Activated T-cell treated with anti-CD3 and anti-CD28 coated beads, Interleukin-2, amount 50 U/mL, for 4 hours (primary cell): ENCODE measurements at regions not wholly inside any gene's neighbourhood (a gene's known extent, or its start where the extent isn't known, plus 50 kb on each side); places are given as distances from the start of the nearest gene placed in this dataset.

ENCODE experiments used
- ATAC-seq, 2 donors: fragments of 200-7000 bp; cut with Tn5 transposase; one replicate each; pipeline ENCODE4 v1.10.0; 2021
- DNase-seq: peaks from one replicate; pipeline ENCODE4 v3.0.0-alpha.2; 2020
- H3K27me3 Mint-ChIP-seq: one replicate; pipeline ENCODE4 v1.8.0; 2021; ENCODE audit warnings: low read depth, mixed read lengths
- H3K36me3 Mint-ChIP-seq: one replicate; pipeline ENCODE4 v1.8.0; 2022; ENCODE audit warnings: mixed read lengths; ENCODE audit not compliant: insufficient read depth
- H3K4me1 Mint-ChIP-seq: one replicate; pipeline ENCODE4 v1.8.0; 2021; ENCODE audit warnings: low read depth, mixed read lengths
- H3K4me3 Mint-ChIP-seq: one replicate; pipeline ENCODE4 v1.8.0; 2021; ENCODE audit warnings: mild to moderate bottlenecking, moderate library complexity, mixed read lengths
- H3K9me3 Mint-ChIP-seq: one replicate; pipeline ENCODE4 v1.8.0; 2021; ENCODE audit warnings: mixed read lengths

DNA sequence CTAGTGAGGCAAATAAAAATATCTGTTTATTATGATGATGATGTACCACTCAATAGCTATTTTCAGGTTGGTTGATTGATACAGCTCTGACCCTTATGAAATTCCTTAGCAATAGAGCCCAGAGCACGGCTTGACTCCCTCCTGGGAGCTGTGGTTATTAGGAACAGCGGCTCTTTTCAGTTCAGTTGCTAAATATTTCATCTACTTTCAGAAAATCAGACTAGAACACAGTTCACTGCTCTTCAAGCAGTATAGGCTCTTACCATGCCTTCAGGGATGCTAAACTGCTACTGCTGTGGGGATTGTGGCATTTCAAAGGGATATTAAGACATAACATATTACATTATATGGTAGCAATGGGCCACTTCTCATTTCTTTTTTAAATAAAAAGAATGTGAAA, 218.8 kb downstream of the SNCA start:
- H3K36me3 Mint-ChIP-seq, result no peaks in the 10 kb centered on the region
- H3K4me1 Mint-ChIP-seq, result peaks cover 12% of the 10 kb centered on the region
- H3K27me3 Mint-ChIP-seq, result no peaks in the 10 kb centered on the region
- no peak overlapping the region for H3K4me3 Mint-ChIP-seq
- DNase-seq (no peak), ATAC-seq (no peak)
- no peaks in the 10 kb centered on the region for H3K9me3 Mint-ChIP-seq

DNA sequence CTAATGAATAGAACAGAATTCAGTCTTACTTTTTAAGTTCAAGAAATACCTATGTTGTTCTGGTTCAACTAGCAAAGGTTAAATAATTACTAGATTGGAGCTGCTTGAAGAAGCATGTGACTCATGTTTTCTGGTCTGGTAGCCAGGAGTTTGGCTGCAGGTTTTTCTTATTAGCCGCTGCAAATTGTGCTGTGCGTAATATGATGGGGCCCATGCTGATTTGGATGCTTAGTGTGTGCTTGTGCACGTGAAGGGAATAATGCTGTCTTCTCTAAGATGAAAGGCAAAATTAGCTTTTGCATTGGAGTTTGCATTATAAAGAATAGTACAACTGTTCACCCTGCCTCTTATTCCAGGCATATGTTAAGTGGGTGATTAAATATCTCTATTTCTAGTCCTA, 219.6 kb downstream of the SNCA start:
- no peaks in the 10 kb centered on the region for H3K9me3 Mint-ChIP-seq
- H3K4me3 Mint-ChIP-seq, result no peak overlapping the region
- no peak for DNase-seq
- ATAC-seq, result no peak
- no peaks in the 10 kb centered on the region for H3K27me3 Mint-ChIP-seq
- H3K36me3 Mint-ChIP-seq, result no peaks in the 10 kb centered on the region
- peaks cover 13% of the 10 kb centered on the region for H3K4me1 Mint-ChIP-seq

DNA sequence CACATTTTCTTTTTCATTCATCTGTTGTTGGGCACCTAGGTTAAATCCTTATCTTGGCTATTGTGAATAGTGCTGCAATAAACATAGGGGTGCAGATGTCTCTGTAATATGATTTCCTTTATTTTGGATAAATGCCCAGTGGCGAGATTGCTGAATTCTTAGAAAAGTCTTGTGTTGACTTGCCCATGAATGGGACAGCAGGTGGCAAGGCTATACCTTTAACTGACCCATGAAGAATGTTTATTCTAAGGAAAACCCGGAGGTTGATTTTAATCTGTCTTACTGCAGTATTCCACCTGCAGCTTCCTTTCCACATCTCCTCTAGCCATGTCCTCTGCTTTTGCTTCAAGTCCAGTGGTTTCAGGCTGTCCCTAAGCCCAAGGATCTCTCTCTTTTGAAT, 220.6 kb downstream of the SNCA start:
- ATAC-seq, result no peak
- no peak for DNase-seq
- H3K27me3 Mint-ChIP-seq, result no peaks in the 10 kb centered on the region
- H3K9me3 Mint-ChIP-seq, result no peaks in the 10 kb centered on the region
- peaks cover 13% of the 10 kb centered on the region for H3K4me1 Mint-ChIP-seq
- no peak overlapping the region for H3K4me3 Mint-ChIP-seq
- no peaks in the 10 kb centered on the region for H3K36me3 Mint-ChIP-seq

DNA sequence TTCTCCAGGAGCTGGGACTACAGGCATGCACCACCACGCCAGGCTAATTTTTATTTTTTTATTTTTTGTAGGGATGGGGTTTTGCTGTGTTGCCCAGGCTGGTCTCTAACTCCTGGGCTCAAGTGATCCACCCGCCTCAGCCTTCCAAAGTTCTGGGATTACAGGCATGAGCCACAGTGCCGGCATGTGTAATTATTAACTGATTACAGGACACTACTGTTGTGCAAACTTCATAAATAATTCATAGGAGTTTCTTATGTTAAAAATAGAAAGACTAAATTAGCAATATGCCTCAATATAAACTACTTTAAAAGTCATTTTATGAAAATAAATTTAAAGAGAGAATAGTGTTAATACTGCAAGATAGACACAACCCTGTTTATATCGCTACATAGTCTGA, 221.9 kb downstream of the SNCA start:
- no peak for DNase-seq
- Mint-ChIP-seq H3K27me3 (no peaks in the 10 kb centered on the region), H3K4me3 (no peak overlapping the region), H3K4me1 (peaks cover 13% of the 10 kb centered on the region), H3K36me3 (no peaks in the 10 kb centered on the region), H3K9me3 (no peaks in the 10 kb centered on the region)
- ATAC-seq, result no peak

DNA sequence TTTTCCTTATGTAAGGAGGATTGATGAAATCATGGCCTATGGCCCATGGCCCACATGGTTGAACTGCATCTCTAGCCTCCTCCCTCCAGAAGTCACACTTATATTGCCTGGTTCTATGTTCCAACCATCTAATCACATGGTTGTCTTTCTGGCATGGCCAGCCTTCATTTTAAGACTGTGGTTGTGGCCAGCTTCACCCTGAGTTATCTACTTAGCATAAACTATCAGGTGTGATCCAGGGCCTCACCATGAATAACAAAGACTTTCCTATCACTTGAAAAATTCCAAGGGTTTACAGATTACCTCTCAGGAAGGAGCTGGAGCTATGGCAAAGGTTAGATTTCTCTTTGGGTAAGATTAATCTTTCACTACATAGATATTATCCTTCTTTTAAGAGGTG, 222.8 kb downstream of the SNCA start:
- Mint-ChIP-seq H3K9me3 (no peaks in the 10 kb centered on the region), H3K36me3 (no peaks in the 10 kb centered on the region), H3K4me1 (peaks cover 9% of the 10 kb centered on the region), H3K27me3 (no peaks in the 10 kb centered on the region), H3K4me3 (no peak overlapping the region)
- ATAC-seq, result no peak
- no peak for DNase-seq

DNA sequence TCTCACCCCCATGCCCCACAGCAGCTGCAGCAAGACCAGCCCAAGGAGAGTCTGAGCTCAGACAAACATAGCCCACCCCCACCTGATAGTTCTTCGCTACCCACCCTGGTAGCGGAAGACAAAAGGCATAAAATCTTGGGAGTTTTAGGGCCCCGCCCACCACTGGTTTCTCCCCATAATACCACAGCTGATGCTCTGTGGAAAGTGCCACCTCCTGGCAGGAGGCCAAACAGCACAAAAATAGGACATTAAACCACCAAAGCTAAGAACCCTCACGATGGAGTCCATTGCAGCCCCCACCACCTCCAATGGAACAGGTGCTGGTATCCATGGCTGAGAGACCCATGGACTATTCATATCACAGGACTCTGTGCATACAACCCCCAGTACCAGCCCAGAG, 226.7 kb downstream of the SNCA start:
- no peaks in the 10 kb centered on the region for H3K36me3 Mint-ChIP-seq
- no peak overlapping the region for H3K4me3 Mint-ChIP-seq
- no peaks in the 10 kb centered on the region for H3K27me3 Mint-ChIP-seq
- ATAC-seq, result no peak
- peaks cover 2% of the 10 kb centered on the region for H3K4me1 Mint-ChIP-seq
- no peak for DNase-seq
- H3K9me3 Mint-ChIP-seq, result no peaks in the 10 kb centered on the region

DNA sequence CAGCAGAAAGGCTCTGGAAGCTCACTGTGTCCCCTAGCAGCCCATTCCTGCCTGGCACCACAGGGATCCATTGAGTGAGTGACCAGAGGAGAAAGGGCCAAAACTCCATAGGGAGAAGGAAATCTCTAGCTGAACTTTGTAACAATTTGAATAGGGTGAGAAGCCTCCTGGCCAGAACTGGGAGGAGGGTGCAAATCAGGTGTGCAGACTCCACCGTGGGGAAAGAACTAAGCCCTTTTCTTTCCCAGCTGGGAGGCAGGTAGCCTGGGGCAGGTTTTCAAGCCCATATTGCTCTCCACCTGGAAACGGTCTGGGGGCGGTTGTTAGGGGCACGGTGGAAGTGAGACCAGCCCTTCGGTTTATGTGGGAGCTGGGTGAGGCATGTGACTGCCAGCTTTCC, 227.2 kb downstream of the SNCA start:
- DNase-seq, result no peak
- no peaks in the 10 kb centered on the region for H3K36me3 Mint-ChIP-seq
- no peaks in the 10 kb centered on the region for H3K27me3 Mint-ChIP-seq
- H3K4me3 Mint-ChIP-seq, result no peak overlapping the region
- peaks cover 2% of the 10 kb centered on the region for H3K4me1 Mint-ChIP-seq
- no peaks in the 10 kb centered on the region for H3K9me3 Mint-ChIP-seq
- ATAC-seq, result no peak

DNA sequence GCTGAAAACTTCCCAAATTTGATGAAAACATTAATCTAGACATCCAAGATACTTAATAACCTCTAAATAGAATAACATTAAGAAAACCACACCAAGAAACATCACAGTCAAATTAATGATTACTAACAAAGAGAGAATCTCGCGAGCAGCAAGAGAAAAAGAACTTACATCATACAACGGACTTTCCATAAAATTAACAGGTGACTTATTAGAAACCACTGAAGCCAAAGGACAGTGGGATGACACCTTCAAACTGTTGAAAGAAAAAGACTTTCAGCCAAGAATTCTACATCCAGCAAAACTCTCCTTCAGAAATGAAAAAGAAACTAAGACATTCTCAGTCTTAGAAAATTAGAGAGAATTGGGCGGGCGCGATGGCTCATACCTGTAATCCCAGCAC, 232.0 kb downstream of the SNCA start:
- DNase-seq, result no peak
- no peak for ATAC-seq
- peaks cover 7% of the 10 kb centered on the region for H3K27me3 Mint-ChIP-seq
- no peaks in the 10 kb centered on the region for H3K9me3 Mint-ChIP-seq
- no peaks in the 10 kb centered on the region for H3K4me1 Mint-ChIP-seq
- no peak overlapping the region for H3K4me3 Mint-ChIP-seq
- no peaks in the 10 kb centered on the region for H3K36me3 Mint-ChIP-seq

DNA sequence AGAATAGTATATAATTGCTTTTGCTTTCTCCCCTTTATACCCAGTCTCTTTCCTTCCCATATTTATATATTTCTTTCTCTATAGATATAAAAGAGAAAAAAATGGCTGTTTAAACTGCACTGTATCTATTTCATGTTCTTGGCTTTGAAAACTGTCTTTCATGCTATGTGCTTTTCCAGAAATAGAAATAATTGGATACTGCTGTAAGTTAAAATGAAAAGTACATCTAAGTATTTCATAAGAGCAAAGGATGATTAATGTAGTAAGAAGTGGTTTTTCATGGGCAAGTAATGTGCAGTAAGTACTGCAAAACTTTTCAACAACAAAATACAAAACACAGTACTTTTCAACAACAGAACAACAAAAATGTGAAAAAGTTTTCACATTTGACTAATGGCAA, 237.9 kb downstream of the SNCA start:
- ATAC-seq (no peak), DNase-seq (no peak)
- Mint-ChIP-seq H3K9me3 (no peaks in the 10 kb centered on the region), H3K27me3 (peaks cover 7% of the 10 kb centered on the region), H3K4me1 (no peaks in the 10 kb centered on the region), H3K4me3 (no peak overlapping the region), H3K36me3 (no peaks in the 10 kb centered on the region)

DNA sequence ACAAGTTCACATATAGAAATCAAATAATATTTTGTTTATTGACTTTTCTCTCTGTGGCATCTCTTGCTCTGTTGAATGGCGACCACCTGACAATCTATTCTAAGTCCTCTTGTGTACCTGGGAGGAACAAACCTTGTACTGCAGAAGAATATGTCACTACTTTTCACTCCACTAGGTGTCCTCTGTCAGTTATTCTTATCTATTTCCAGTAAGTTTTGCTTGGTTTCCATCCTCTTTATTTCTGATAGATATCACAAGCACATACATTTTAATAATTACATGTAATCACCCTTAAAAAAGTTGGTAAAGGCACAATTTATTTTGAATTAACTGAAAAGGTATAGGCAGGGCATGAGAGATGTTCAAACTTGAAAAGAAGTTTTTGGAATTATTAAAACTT, 238.4 kb downstream of the SNCA start:
- DNase-seq (no peak), ATAC-seq (no peak)
- Mint-ChIP-seq H3K4me1 (no peaks in the 10 kb centered on the region), H3K9me3 (no peaks in the 10 kb centered on the region), H3K36me3 (no peaks in the 10 kb centered on the region), H3K27me3 (peaks cover 7% of the 10 kb centered on the region), H3K4me3 (no peak overlapping the region)

DNA sequence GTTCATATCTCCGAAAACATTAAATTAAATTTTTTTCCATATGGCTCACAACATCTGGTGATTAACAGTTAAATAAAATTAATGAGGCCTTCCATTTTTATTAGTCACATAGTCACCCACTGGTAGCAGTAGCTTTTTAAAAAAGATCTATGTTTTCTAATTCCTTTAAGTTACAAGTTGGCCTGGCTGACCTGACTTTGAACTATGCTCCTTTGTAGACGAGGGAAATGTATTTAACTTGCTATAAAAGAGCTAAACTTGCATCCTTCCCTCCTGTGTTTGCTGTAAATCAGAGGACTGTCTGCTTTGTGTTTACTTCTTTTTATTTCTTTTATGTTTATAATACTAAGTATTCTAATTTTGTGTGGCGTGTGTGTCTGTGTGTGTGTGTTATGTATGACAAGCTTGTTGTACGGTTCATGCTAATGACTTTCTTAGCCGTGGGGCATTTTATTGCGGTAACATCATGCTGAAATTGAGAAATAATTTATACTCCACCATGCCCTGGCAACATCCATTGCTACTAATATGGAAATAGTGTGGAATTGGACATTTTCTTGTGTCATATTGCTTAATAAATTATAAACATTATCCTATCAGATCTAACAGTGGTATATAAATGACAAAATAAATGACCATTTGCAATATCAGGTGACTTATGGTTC, 241.7 kb downstream of the SNCA start:
- Mint-ChIP-seq H3K27me3 (peaks cover under 1% of the 10 kb centered on the region), H3K4me3 (no peak overlapping the region), H3K36me3 (no peaks in the 10 kb centered on the region), H3K9me3 (no peaks in the 10 kb centered on the region), H3K4me1 (no peaks in the 10 kb centered on the region)
- ATAC-seq (no peak), DNase-seq (no peak)

DNA sequence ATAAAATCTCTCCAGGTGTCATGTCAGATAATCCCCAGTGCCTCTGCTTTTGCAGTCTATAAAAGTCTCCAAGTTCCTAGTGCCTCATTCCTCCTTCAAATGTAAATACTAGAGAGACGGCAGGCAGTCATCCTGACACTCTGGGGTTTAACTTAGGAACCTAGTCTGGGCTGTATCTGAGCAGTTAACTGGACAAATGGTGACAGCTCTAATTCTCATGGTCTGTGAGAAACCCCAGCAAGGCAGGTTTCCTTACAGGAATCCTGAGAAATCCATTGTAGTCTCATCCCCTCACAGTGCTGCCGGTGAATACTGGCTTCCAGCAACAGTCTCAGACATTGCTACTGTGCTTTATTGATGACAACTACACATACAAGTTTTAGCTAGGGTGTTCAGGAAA, 246.8 kb downstream of the SNCA start:
- Mint-ChIP-seq H3K27me3 (no peaks in the 10 kb centered on the region), H3K4me3 (no peak overlapping the region)

DNA sequence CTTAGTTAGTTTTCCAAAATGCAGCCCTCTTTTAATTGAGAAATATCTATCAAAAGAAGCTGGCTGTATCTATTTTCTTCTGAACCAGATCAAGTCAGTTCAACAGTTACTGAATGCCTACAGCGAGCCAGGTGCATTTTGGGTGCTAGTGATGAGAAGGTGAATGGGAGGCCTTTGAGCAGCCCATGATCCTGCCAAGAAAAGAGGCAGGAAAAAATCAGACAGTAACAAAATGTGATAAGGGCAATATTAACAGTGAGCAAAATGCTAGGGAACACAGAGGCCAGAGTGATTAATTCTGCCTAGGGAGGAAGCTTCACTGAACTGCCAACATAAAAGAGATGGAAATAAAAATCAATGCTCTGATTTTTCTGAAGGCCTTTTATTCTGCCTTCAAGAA, 248.5 kb downstream of the SNCA start:
- H3K27me3 Mint-ChIP-seq, result no peaks in the 10 kb centered on the region
- H3K9me3 Mint-ChIP-seq, result no peaks in the 10 kb centered on the region
- DNase-seq (no peak), ATAC-seq (no peak)
- H3K4me1 Mint-ChIP-seq, result no peaks in the 10 kb centered on the region
- H3K36me3 Mint-ChIP-seq, result no peaks in the 10 kb centered on the region
- H3K4me3 Mint-ChIP-seq, result no peak overlapping the region

More for the DNA sequence above, 246.8 kb downstream of the SNCA start:
- H3K9me3 Mint-ChIP-seq, result no peaks in the 10 kb centered on the region
- no peaks in the 10 kb centered on the region for H3K4me1 Mint-ChIP-seq
- no peak for ATAC-seq
- DNase-seq, result no peak
- H3K36me3 Mint-ChIP-seq, result no peaks in the 10 kb centered on the region

DNA sequence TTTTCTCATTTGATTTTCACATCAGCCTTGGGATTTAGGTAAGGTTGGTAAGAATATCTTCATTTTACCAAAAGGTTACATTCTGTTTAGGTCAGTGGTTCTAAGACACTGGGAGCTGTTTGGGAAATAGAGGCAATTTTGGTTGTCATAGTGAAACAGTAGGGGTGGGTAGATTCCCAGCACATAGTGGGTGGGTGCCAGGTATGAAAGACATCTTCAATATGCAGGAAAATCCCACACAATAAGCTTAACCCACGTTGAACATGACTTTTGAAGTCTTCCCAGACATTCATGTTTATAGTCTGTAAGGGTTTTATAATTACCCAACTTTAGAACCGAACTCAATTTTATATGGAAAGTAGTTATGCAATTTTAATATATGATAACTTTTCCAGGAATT, 249.6 kb downstream of the SNCA start:
- DNase-seq (no peak), ATAC-seq (no peak)
- no peaks in the 10 kb centered on the region for H3K36me3 Mint-ChIP-seq
- peaks cover under 1% of the 10 kb centered on the region for H3K9me3 Mint-ChIP-seq
- no peaks in the 10 kb centered on the region for H3K4me1 Mint-ChIP-seq
- H3K4me3 Mint-ChIP-seq, result no peak overlapping the region
- H3K27me3 Mint-ChIP-seq, result peaks cover 3% of the 10 kb centered on the region

DNA sequence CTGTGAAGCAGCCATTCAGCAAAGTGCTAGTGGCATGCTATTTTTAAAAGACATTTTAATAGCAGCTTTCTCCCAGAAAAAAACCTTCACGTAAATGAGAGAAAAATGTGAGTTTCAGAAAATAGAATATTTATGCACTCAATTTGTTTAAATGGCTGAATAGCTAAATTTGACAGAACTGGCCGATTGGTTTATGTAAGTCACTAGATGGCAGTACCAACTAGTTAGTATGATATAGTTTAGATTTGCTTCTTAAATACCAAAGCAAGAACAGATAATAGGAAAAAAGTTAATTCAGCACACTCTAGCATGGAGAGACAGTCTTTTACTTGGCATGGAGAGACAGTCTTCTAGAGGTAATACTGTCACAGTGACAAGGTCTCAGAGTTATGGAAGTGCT, 250.1 kb downstream of the SNCA start:
- Mint-ChIP-seq H3K4me1 (no peaks in the 10 kb centered on the region), H3K36me3 (no peaks in the 10 kb centered on the region), H3K27me3 (peaks cover 4% of the 10 kb centered on the region), H3K4me3 (no peak overlapping the region), H3K9me3 (peaks cover 3% of the 10 kb centered on the region)
- ATAC-seq (no peak), DNase-seq (no peak)

DNA sequence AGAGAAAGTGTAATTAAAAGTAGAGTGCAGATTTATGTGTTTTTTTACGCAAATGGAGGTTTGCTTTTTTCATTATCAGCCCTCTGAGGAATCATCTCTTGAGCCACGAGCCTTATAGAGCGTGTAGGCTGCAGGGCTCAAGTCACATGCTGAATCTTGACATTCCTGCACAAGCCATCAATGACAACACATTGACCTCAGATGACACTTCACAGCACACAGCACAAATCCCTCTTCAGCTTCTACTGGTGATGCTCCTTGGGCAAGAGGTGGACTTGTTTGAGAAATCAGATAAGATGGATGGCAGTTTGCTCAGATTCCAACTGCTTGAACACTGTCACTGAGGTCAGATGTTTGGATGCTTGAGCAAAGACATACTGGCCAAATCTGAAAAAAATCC, 250.6 kb downstream of the SNCA start:
- Mint-ChIP-seq H3K36me3 (no peaks in the 10 kb centered on the region), H3K9me3 (peaks cover 3% of the 10 kb centered on the region), H3K27me3 (peaks cover 4% of the 10 kb centered on the region), H3K4me1 (no peaks in the 10 kb centered on the region), H3K4me3 (no peak overlapping the region)
- DNase-seq, result no peak
- ATAC-seq, result no peak
